ENCODE measurements at regions not wholly inside any gene's neighbourhood (a gene's known extent, or its start where the extent isn't known, plus 50 kb on each side); places are given as distances from the start of the nearest gene placed in this dataset.

DNA sequence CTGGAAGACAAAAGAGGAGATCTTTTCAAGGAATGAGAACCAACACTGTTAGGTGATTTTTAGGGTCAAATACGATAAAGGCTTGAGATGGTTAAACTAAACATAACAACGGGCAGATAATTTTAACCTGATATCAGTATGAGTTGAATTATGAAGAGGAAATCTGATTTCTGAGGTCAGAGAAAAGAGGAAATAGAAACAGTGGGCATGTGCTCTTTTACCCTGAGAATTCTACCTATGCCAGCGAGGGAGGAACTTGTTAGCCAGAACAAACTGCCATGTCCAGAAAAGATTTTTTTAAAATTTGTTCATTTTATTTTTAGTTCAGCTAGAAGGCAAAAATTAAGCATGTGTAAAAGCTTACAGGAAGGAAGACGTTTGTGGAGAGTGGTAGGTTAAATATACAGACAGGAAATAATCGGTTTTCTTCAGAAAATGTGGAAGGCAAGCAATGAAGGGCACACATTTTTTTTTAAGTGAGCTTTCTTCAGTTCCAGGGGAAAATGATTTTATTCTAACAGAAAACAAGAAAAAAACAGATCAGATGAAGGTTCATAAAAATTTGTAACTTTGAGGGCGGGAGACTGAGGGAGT is 1745.3 kb downstream of the MRPL39 start:
- no peak overlapping the region for H3K4me3 ChIP-seq
- H3K27me3 ChIP-seq = no peaks in the 10 kb centered on the region
- TF ChIP-seq CTCF (IDR thresholded peaks at IDR 0.05) (no peak), POLR2AphosphoS5 (IDR thresholded peaks at IDR 0.05; ENCODE audit: insufficient read depth in 1 of 2, low read depth in 1 of 2) (no peak), POLR2A (IDR thresholded peaks at IDR 0.05) (no peak)
- no peaks in the 10 kb centered on the region for H3K4me1 ChIP-seq
- no peak for DNase-seq (ENCODE audit: extremely low spot score in 2 of 2)
- H3K9me3 ChIP-seq = no peaks in the 10 kb centered on the region
- intact Hi-C loops (cut with DNase I) = no loop called here
- no peaks in the 10 kb centered on the region for H3K36me3 ChIP-seq
- no peak overlapping the region for H3K27ac ChIP-seq

DNA sequence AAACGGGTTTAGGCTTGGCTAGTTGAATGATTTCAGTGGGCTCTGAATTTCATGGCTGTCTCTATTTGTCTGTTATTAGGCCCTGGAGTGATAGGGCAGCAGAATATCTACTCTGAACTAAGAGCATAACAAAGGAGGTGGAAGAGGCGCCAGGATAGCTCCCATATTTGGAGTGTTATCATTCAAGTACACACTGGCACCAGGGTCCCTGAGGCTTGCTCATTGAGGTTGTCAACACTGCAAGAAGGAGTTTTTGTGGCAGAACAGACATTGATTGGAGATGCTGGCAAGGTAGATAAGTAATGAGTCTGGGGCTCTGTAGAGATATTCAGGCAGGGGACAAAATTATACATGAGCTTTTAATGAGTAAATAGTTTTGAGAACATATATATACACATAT is 1748.4 kb downstream of the MRPL39 start:
- no peak for TF ChIP-seq POLR2AphosphoS5 (IDR thresholded peaks at IDR 0.05; ENCODE audit: insufficient read depth in 1 of 2, low read depth in 1 of 2)
- TF ChIP-seq POLR2A (IDR thresholded peaks at IDR 0.05) = no peak
- no peak for TF ChIP-seq CTCF (IDR thresholded peaks at IDR 0.05)
- H3K4me3 ChIP-seq = no peak overlapping the region
- DNase-seq (ENCODE audit: extremely low spot score in 2 of 2) = no peak
- intact Hi-C loops (cut with DNase I) = no loop called here
- H3K9me3 ChIP-seq = no peaks in the 10 kb centered on the region
- no peak overlapping the region for H3K27ac ChIP-seq
- H3K36me3 ChIP-seq = no peaks in the 10 kb centered on the region
- no peaks in the 10 kb centered on the region for H3K27me3 ChIP-seq
- no peaks in the 10 kb centered on the region for H3K4me1 ChIP-seq

DNA sequence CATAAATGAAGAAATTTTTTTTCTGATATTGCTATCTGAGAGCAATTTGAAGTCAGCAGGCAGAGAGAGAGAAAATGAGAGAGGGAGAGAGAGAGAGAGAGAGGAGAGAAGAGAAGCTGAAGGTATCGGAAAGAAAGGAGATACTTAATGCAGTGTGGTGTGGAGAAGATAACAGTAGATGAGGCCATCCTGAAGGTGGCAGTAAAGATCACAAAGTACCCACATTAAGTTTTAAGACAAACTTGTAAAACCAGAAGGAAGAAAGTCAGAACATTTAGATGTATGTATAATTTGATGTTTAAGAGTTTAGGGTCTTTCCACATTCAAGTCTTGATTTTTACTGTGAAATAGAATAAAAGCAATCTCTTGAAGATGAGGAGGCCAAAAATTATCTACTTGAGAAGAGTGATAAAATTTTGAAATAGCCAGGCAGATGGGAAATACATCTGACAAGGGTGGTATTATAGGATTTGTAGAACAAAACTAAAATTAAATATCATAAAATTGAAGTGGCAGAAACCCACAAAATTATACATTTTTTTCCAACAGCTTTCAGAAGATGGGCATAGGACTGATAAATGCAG is 1753.4 kb downstream of the MRPL39 start:
- intact Hi-C loops (cut with DNase I) = no loop called here
- Histone ChIP-seq H3K27ac (no peak overlapping the region), H3K4me1 (no peaks in the 10 kb centered on the region), H3K36me3 (no peaks in the 10 kb centered on the region), H3K4me3 (no peak overlapping the region), H3K27me3 (no peaks in the 10 kb centered on the region), H3K9me3 (no peaks in the 10 kb centered on the region)
- TF ChIP-seq POLR2AphosphoS5 (IDR thresholded peaks at IDR 0.05; ENCODE audit: insufficient read depth in 1 of 2, low read depth in 1 of 2) (no peak), CTCF (IDR thresholded peaks at IDR 0.05) (peak in 1 of 3 experiments; percentile 28), POLR2A (IDR thresholded peaks at IDR 0.05) (no peak)
- no peak for DNase-seq (ENCODE audit: extremely low spot score in 2 of 2)

GRCh38 chr21:23837564-23837963 is 1769.7 kb downstream of the MRPL39 start:
- H3K9me3 ChIP-seq = no peaks in the 10 kb centered on the region
- H3K4me1 ChIP-seq = no peaks in the 10 kb centered on the region
- DNase-seq (ENCODE audit: extremely low spot score in 2 of 2) = no peak
- H3K36me3 ChIP-seq = no peaks in the 10 kb centered on the region
- H3K27me3 ChIP-seq = no peaks in the 10 kb centered on the region
- H3K4me3 ChIP-seq = no peak overlapping the region
- intact Hi-C loops (cut with DNase I) = no loop called here
- no peak overlapping the region for H3K27ac ChIP-seq
- no peak for TF ChIP-seq POLR2AphosphoS5 (IDR thresholded peaks at IDR 0.05; ENCODE audit: insufficient read depth in 1 of 2, low read depth in 1 of 2)
- TF ChIP-seq CTCF (IDR thresholded peaks at IDR 0.05) = no peak
- no peak for TF ChIP-seq POLR2A (IDR thresholded peaks at IDR 0.05)

DNA sequence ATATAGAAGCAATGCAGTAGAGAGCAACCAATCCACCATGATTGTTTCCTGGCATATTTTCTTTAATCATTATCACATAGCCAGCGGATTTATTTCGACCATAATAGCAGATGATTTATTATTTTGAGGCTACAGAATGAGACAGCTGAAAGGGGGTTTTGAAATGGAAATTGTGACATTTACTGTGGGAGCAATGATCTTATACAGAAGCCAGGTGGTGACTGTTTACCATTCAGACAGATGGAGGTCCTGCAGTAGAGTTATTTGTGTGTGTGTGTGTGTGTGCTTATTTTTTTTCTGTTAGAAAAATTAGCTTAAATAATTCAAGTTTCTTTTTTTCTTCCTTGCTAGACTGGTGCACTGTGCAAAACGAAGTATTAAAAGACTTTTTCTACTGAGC is 1784.5 kb downstream of the MRPL39 start:
- Histone ChIP-seq H3K9me3 (no peaks in the 10 kb centered on the region), H3K4me3 (no peak overlapping the region), H3K36me3 (no peaks in the 10 kb centered on the region), H3K27me3 (no peaks in the 10 kb centered on the region), H3K27ac (no peak overlapping the region), H3K4me1 (no peaks in the 10 kb centered on the region)
- TF ChIP-seq CTCF (IDR thresholded peaks at IDR 0.05) (no peak), POLR2A (IDR thresholded peaks at IDR 0.05) (no peak), POLR2AphosphoS5 (IDR thresholded peaks at IDR 0.05; ENCODE audit: insufficient read depth in 1 of 2, low read depth in 1 of 2) (no peak)
- no peak for DNase-seq (ENCODE audit: extremely low spot score in 2 of 2)
- intact Hi-C loops (cut with DNase I) = no loop called here

Data from vagina (tissue), 2 donors.